GM18517 (cell line): ENCODE measurements at regions not wholly inside any gene's neighbourhood (a gene's known extent, or its start where the extent isn't known, plus 50 kb on each side); places are given as distances from the start of the nearest gene placed in this dataset.
"Not testable (repeated sequence)": the region's sequence is repeated elsewhere in the genome, so short reads cannot be mapped to it uniquely, and the experiment has no call there.

Experiments
- ATAC-seq: cut with Tn5 transposase; IDR thresholded peaks from one replicate; pipeline ENCODE4 v1.9.1; 2021; ENCODE audit warnings: mild to moderate bottlenecking, moderate library complexity; ENCODE audit not compliant: unreplicated experiment

GRCh38 chr19:28545397-28545796 is 667.6 kb downstream of the UQCRFS1 start:
- ATAC-seq: not testable (repeated sequence)

- no peak for ATAC-seq
Observed at GRCh38 chr19:28544451-28545261, 668.3 kb downstream of the UQCRFS1 start.

GRCh38 chr19:28543244-28543776 is 669.6 kb downstream of the UQCRFS1 start:
- no peak for ATAC-seq

- ATAC-seq: no peak
Observed at GRCh38 chr19:28542394-28543243, 670.3 kb downstream of the UQCRFS1 start.

GRCh38 chr19:28541602-28542393 is 671.2 kb downstream of the UQCRFS1 start:
- no peak for ATAC-seq

- ATAC-seq: no peak
Observed at GRCh38 chr19:28541029-28541428, 671.9 kb downstream of the UQCRFS1 start.

GRCh38 chr19:28540385-28540784 is 672.6 kb downstream of the UQCRFS1 start:
- ATAC-seq: not testable (repeated sequence)

GRCh38 chr19:28539759-28540158 is 673.2 kb downstream of the UQCRFS1 start:
- ATAC-seq: no peak

GRCh38 chr19:28538579-28538978 is 674.4 kb downstream of the UQCRFS1 start:
- not testable (repeated sequence) for ATAC-seq

GRCh38 chr19:28537896-28538295 is 675.1 kb downstream of the UQCRFS1 start:
- ATAC-seq: no peak

GRCh38 chr19:28537079-28537478 is 675.9 kb downstream of the UQCRFS1 start:
- ATAC-seq: no peak

- ATAC-seq: no peak
Observed at GRCh38 chr19:28535352-28535775, 677.6 kb downstream of the UQCRFS1 start.

- no peak for ATAC-seq
Observed at GRCh38 chr19:28534766-28535351, 678.1 kb downstream of the UQCRFS1 start.

GRCh38 chr19:28532765-28533341 is 680.1 kb downstream of the UQCRFS1 start:
- no peak for ATAC-seq

GRCh38 chr19:28531979-28532378 is 681.0 kb downstream of the UQCRFS1 start:
- ATAC-seq: no peak

GRCh38 chr19:28530406-28531035 is 682.4 kb downstream of the UQCRFS1 start:
- no peak for ATAC-seq

- no peak for ATAC-seq
Observed at GRCh38 chr19:28526038-28526437, 686.9 kb downstream of the UQCRFS1 start.

- ATAC-seq: no peak
Observed at GRCh38 chr19:28523619-28524018, 689.3 kb downstream of the UQCRFS1 start.

- ATAC-seq: no peak
Observed at GRCh38 chr19:28522545-28522922, 690.4 kb downstream of the UQCRFS1 start.
